ENCODE measurements at regions not wholly inside any gene's neighbourhood (a gene's known extent, or its start where the extent isn't known, plus 50 kb on each side); places are given as distances from the start of the nearest gene placed in this dataset.

DNA sequence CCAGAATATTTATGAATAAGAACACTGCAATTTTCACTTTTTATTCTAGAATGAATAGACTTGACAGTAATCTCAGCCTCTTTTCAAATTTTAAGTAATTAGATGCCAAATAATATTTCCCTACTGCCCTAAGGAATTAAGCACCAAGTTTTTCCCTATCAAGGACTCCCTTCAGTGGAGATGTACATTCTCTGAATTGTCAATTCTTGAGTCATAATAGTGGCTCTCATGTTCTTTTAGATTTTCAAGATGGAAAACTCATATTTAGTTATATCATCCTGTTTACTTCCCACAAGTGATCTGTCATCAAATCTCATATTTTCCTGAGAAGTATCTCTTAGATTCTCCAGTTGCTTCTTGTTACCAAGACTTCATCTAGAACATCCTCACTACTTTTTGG lies 1248.9 kb upstream of the CHAC2 start:
- Histone ChIP-seq H3K4me1 (ENCODE audit: insufficient read depth, low read length, poor library complexity, severe bottlenecking) (no peaks in the 10 kb centered on the region), H3K36me3 (ENCODE audit: insufficient read depth, low read length, poor library complexity, severe bottlenecking) (no peaks in the 10 kb centered on the region), H3K9me3 (ENCODE audit: low read depth, low read length, poor library complexity, severe bottlenecking) (no peaks in the 10 kb centered on the region), H3K27ac (ENCODE audit: low read depth, low read length, poor library complexity, severe bottlenecking) (no peak overlapping the region), H3K4me3 (ENCODE audit: low read depth, low read length, poor library complexity, severe bottlenecking) (no peak overlapping the region), H3K27me3 (replicated peaks; ENCODE audit: insufficient read depth, low read depth, low read length, poor library complexity) (peaks cover 5% of the 10 kb centered on the region)
- no peak for DNase-seq (ENCODE audit: low spot score)
- BruUV-seq (replicated peaks) = no TSS peak
- intact Hi-C loops (cut with micrococcal nuclease; ENCODE audit: unreplicated experiment) = no loop called here
- ChIA-PET CTCF (no interaction called here), POLR2A (ENCODE audit: low non-redundant PET) (no interaction called here)
- no peak for TF ChIP-seq EZH2 (IDR thresholded peaks at IDR 0.05; ENCODE audit: borderline replicate concordance, low read depth, low read length, poor library complexity, severe bottlenecking)
- TF ChIP-seq, protein P1, sequence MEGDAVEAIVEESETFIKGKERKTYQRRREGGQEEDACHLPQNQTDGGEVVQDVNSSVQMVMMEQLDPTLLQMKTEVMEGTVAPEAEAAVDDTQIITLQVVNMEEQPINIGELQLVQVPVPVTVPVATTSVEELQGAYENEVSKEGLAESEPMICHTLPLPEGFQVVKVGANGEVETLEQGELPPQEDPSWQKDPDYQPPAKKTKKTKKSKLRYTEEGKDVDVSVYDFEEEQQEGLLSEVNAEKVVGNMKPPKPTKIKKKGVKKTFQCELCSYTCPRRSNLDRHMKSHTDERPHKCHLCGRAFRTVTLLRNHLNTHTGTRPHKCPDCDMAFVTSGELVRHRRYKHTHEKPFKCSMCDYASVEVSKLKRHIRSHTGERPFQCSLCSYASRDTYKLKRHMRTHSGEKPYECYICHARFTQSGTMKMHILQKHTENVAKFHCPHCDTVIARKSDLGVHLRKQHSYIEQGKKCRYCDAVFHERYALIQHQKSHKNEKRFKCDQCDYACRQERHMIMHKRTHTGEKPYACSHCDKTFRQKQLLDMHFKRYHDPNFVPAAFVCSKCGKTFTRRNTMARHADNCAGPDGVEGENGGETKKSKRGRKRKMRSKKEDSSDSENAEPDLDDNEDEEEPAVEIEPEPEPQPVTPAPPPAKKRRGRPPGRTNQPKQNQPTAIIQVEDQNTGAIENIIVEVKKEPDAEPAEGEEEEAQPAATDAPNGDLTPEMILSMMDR (conservative IDR thresholded peaks at IDR 0.05; ENCODE audit: low read depth, low read length) = no peak

DNA sequence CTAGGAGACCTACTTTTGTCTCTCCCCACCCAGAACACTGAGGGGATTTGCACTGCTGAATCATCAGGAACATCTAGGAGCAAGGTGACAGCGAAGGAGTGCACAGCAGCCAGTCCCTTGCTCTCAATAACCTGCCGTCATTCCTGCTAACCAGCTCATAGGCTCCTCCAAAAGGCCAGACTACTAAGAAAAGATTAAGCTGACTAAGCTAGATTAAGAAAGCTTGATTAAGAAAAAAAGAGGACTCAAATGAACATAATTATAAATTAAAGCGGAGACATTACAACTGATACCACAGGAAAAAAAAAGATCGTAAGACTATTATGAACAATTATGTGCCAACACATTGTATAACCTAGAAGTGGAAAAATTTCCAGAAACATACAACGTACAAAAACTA lies 1254.8 kb upstream of the CHAC2 start:
- H3K4me1 ChIP-seq (ENCODE audit: insufficient read depth, low read length, poor library complexity, severe bottlenecking) = no peaks in the 10 kb centered on the region
- H3K9me3 ChIP-seq (ENCODE audit: low read depth, low read length, poor library complexity, severe bottlenecking) = no peaks in the 10 kb centered on the region
- intact Hi-C loops (cut with micrococcal nuclease; ENCODE audit: unreplicated experiment) = no loop called here
- TF ChIP-seq, protein P1 (conservative IDR thresholded peaks at IDR 0.05; ENCODE audit: low read depth, low read length) = no peak
- no peak for TF ChIP-seq EZH2 (IDR thresholded peaks at IDR 0.05; ENCODE audit: borderline replicate concordance, low read depth, low read length, poor library complexity, severe bottlenecking)
- no peak overlapping the region for H3K4me3 ChIP-seq (ENCODE audit: low read depth, low read length, poor library complexity, severe bottlenecking)
- H3K36me3 ChIP-seq (ENCODE audit: insufficient read depth, low read length, poor library complexity, severe bottlenecking) = no peaks in the 10 kb centered on the region
- H3K27me3 ChIP-seq (replicated peaks; ENCODE audit: insufficient read depth, low read depth, low read length, poor library complexity) = no peaks in the 10 kb centered on the region
- BruUV-seq (replicated peaks) = no TSS peak
- DNase-seq (ENCODE audit: low spot score) = no peak
- ChIA-PET POLR2A (ENCODE audit: low non-redundant PET) (no interaction called here), CTCF (no interaction called here)
- no peak overlapping the region for H3K27ac ChIP-seq (ENCODE audit: low read depth, low read length, poor library complexity, severe bottlenecking)

GRCh38 chr2:52510432-52510831 lies 1257.2 kb upstream of the CHAC2 start:
- H3K27me3 ChIP-seq (replicated peaks; ENCODE audit: insufficient read depth, low read depth, low read length, poor library complexity) = no peaks in the 10 kb centered on the region
- no peak for DNase-seq (ENCODE audit: low spot score)
- H3K9me3 ChIP-seq (ENCODE audit: low read depth, low read length, poor library complexity, severe bottlenecking) = no peaks in the 10 kb centered on the region
- no TSS peak for BruUV-seq (replicated peaks)
- TF ChIP-seq, protein P1 (conservative IDR thresholded peaks at IDR 0.05; ENCODE audit: low read depth, low read length) = no peak
- TF ChIP-seq EZH2 (IDR thresholded peaks at IDR 0.05; ENCODE audit: borderline replicate concordance, low read depth, low read length, poor library complexity, severe bottlenecking) = no peak
- H3K27ac ChIP-seq (ENCODE audit: low read depth, low read length, poor library complexity, severe bottlenecking) = no peak overlapping the region
- no peaks in the 10 kb centered on the region for H3K4me1 ChIP-seq (ENCODE audit: insufficient read depth, low read length, poor library complexity, severe bottlenecking)
- no peaks in the 10 kb centered on the region for H3K36me3 ChIP-seq (ENCODE audit: insufficient read depth, low read length, poor library complexity, severe bottlenecking)
- H3K4me3 ChIP-seq (ENCODE audit: low read depth, low read length, poor library complexity, severe bottlenecking) = no peak overlapping the region
- ChIA-PET POLR2A (ENCODE audit: low non-redundant PET) (no interaction called here), CTCF (no interaction called here)
- intact Hi-C loops (cut with micrococcal nuclease; ENCODE audit: unreplicated experiment) = no loop called here
